MM.1S (cell line): ENCODE measurements at regions not wholly inside any gene's neighbourhood (a gene's known extent, or its start where the extent isn't known, plus 50 kb on each side); places are given as distances from the start of the nearest gene placed in this dataset.

Source experiments
- CTCF ChIP-seq: fragments of 300-600 bp; sonication (generic); IDR thresholded peaks from 2 replicates; pipeline ENCODE4 v1.5.1; 2016; ENCODE audit warnings: antibody characterized with exemption, low read length, mixed read lengths
- EZH2 ChIP-seq: fragments of 300-600 bp; sonication (generic); optimal IDR thresholded peaks from 2 replicates; pipeline ENCODE3; 2017; ENCODE audit warnings: low read depth, mild to moderate bottlenecking, antibody characterized with exemption, low read length, mixed read lengths

- TF ChIP-seq EZH2 = no peak
- no peak for TF ChIP-seq CTCF
These were observed 62.3 kb upstream of the SHOX start for GRCh38 chrX:568311-568710.
